SK-N-SH treated with all-trans-retinoic acid at 6 μM for 48 hours (cell line): ENCODE measurements at regions not wholly inside any gene's neighbourhood (a gene's known extent, or its start where the extent isn't known, plus 50 kb on each side); places are given as distances from the start of the nearest gene placed in this dataset.

ENCODE experiments used
- CREB5 ChIP-seq: fragments of 250-450 bp; sonication (Bioruptor Pico); IDR thresholded peaks from 2 replicates; pipeline ENCODE4 v1.5.1; 2020; ENCODE audit warnings: low read depth, mild to moderate bottlenecking, moderate library complexity
- CSRNP3 ChIP-seq: fragments of 250-450 bp; sonication (Bioruptor Pico); IDR thresholded peaks from 2 replicates; pipeline ENCODE4 v1.5.1; 2021; ENCODE audit warnings: mild to moderate bottlenecking, moderate library complexity
- PATZ1 ChIP-seq: fragments of 250-450 bp; sonication (Bioruptor Pico); IDR thresholded peaks from 2 replicates; pipeline ENCODE4 v1.8.0; 2020; ENCODE audit warnings: mild to moderate bottlenecking, moderate library complexity, borderline replicate concordance
- ZNF8 ChIP-seq: fragments of 450-650 bp; formaldehyde crosslinking; IDR thresholded peaks from 2 replicates; pipeline ENCODE4 v1.5.0; 2020; ENCODE audit warnings: mild to moderate bottlenecking, moderate library complexity

- no peak for TF ChIP-seq ZNF8 (CRISPR knock-in tag)
- TF ChIP-seq PATZ1 (CRISPR knock-in tag) = no peak
- no peak for TF ChIP-seq CSRNP3 (CRISPR knock-in tag)
- TF ChIP-seq CREB5 (CRISPR knock-in tag) = no peak
These were observed 423.5 kb upstream of the SLC14A2 start for GRCh38 chr18:45191795-45192194.
